GM23338 (cell line): ENCODE measurements at regions not wholly inside any gene's neighbourhood (a gene's known extent, or its start where the extent isn't known, plus 50 kb on each side); places are given as distances from the start of the nearest gene placed in this dataset.

Experiments
- ATAC-seq: fragments of 200-7000 bp; cut with Tn5 transposase; 3 replicates; pipeline ENCODE4 v1.9.1; 2020
- DNase-seq: peaks from one replicate; pipeline ENCODE4 v3.0.0-alpha.2; 2015; ENCODE audit warnings: low spot score
- H2AFZ ChIP-seq: fragments of 200-600 bp; sonication (generic); 2 replicates; pipeline ENCODE4 v1.8.0; 2016; ENCODE audit warnings: antibody characterized with exemption, mild to moderate bottlenecking, moderate library complexity
- H3F3A ChIP-seq: fragments of 200-600 bp; sonication (generic); replicated peaks from 2 replicates; pipeline ENCODE4 v1.8.0; 2017; ENCODE audit warnings: antibody characterized with exemption, mixed run types, low read depth
- H3K27ac ChIP-seq: fragments of 200-600 bp; sonication (generic); 2 replicates; pipeline ENCODE4 v1.6.1; 2016; ENCODE audit warnings: low read depth
- H3K27me3 ChIP-seq: fragments of 200-600 bp; sonication (generic); 2 replicates; pipeline ENCODE4 v1.8.0; 2016; ENCODE audit warnings: mild to moderate bottlenecking, mixed run types, moderate library complexity; ENCODE audit not compliant: insufficient read depth
- H3K36me3 ChIP-seq: fragments of 200-600 bp; sonication (generic); 2 replicates; pipeline ENCODE4 v1.8.0; 2016; ENCODE audit warnings: mild to moderate bottlenecking; ENCODE audit not compliant: insufficient read depth
- H3K4me1 ChIP-seq: fragments of 200-600 bp; sonication (generic); 2 replicates; pipeline ENCODE4 v1.8.0; 2016; ENCODE audit warnings: mild to moderate bottlenecking, moderate library complexity; ENCODE audit not compliant: insufficient read depth
- H3K4me2 ChIP-seq: fragments of 200-600 bp; sonication (generic); 2 replicates; pipeline ENCODE4 v1.7.1; 2017; ENCODE audit warnings: mixed run types
- H3K4me3 ChIP-seq: fragments of 200-600 bp; sonication (generic); 2 replicates; pipeline ENCODE4 v1.6.1; 2016; ENCODE audit warnings: mixed run types
- H3K79me2 ChIP-seq: fragments of 200-600 bp; sonication (generic); replicated peaks from 2 replicates; pipeline ENCODE4 v1.8.0; 2017; ENCODE audit warnings: mild to moderate bottlenecking; ENCODE audit not compliant: insufficient read depth
- H3K9me2 ChIP-seq: fragments of 200-600 bp; sonication (generic); 2 replicates; pipeline ENCODE4 v1.8.0; 2017; ENCODE audit not compliant: insufficient read depth
- H4K20me1 ChIP-seq: fragments of 200-600 bp; sonication (generic); replicated peaks from 2 replicates; pipeline ENCODE4 v1.8.0; 2017; ENCODE audit warnings: mild to moderate bottlenecking; ENCODE audit not compliant: insufficient read depth
- H3K27ac Mint-ChIP-seq: 2 replicates; pipeline ENCODE4 v1.8.0; 2020; ENCODE audit warnings: inconsistent platforms, mild to moderate bottlenecking, moderate library complexity, mixed read lengths
- H3K27me3 Mint-ChIP-seq: 3 replicates; pipeline ENCODE4 v1.8.0; 2022; ENCODE audit warnings: low read depth, mild to moderate bottlenecking, moderate library complexity, mixed read lengths, inconsistent platforms; ENCODE audit not compliant: insufficient read depth, poor library complexity
- H3K36me3 Mint-ChIP-seq: 3 replicates; pipeline ENCODE4 v1.8.0; 2021; ENCODE audit warnings: low read depth, mild to moderate bottlenecking, inconsistent platforms, moderate library complexity, mixed read lengths
- H3K4me1 Mint-ChIP-seq: 3 replicates; pipeline ENCODE4 v1.8.0; 2020; ENCODE audit warnings: mild to moderate bottlenecking, inconsistent platforms, mixed read lengths
- H3K4me3 Mint-ChIP-seq: 3 replicates; pipeline ENCODE4 v1.8.0; 2021; ENCODE audit warnings: moderate library complexity, mild to moderate bottlenecking, inconsistent platforms, mixed read lengths
- H3K9me3 Mint-ChIP-seq: 3 replicates; pipeline ENCODE4 v1.8.0; 2020; ENCODE audit warnings: moderate library complexity, mild to moderate bottlenecking, inconsistent platforms, mixed read lengths
- CREB1 ChIP-seq: fragments of 250-450 bp; sonication (Bioruptor Pico); IDR thresholded peaks from 2 replicates; pipeline ENCODE4 v1.5.0; 2020; ENCODE audit warnings: low read depth, mild to moderate bottlenecking, moderate library complexity
- CTCF ChIP-seq, 2 experiments: fragments of 200-600 bp in 1 of 2; sonication (generic) in 1 of 2; conservative IDR thresholded peaks; 2 replicates each; pipeline versions ENCODE4 v1.5.1 to v1.6.1; 2016 to 2017; ENCODE audit warnings: antibody characterized with exemption in 2 of 2, low read depth in 2 of 2, mild to moderate bottlenecking in 2 of 2, moderate library complexity in 1 of 2
- ETS1 ChIP-seq: IDR thresholded peaks from 2 replicates; pipeline ENCODE4 v1.6.1; 2016; ENCODE audit warnings: antibody characterized with exemption
- EZH2 ChIP-seq: fragments of 200-600 bp; sonication (generic); IDR thresholded peaks from one replicate; pipeline ENCODE4 v1.8.0; 2017; ENCODE audit warnings: antibody characterized with exemption, mild to moderate bottlenecking, low read depth; ENCODE audit not compliant: unreplicated experiment
- EZH2phosphoT487 ChIP-seq: fragments of 200-600 bp; sonication (generic); IDR thresholded peaks from one replicate; pipeline ENCODE4 v1.8.1; 2018; ENCODE audit warnings: antibody characterized with exemption; ENCODE audit not compliant: unreplicated experiment
- JUNB ChIP-seq: IDR thresholded peaks from one replicate; pipeline ENCODE4 v1.6.1; 2016; ENCODE audit warnings: antibody characterized with exemption; ENCODE audit not compliant: unreplicated experiment
- NANOG ChIP-seq: IDR thresholded peaks from 2 replicates; pipeline ENCODE4 v1.6.1; 2016; ENCODE audit warnings: antibody characterized with exemption, borderline replicate concordance
- POLR2AphosphoS5 ChIP-seq: IDR thresholded peaks from 2 replicates; pipeline ENCODE4 v1.6.1; 2016; ENCODE audit warnings: antibody characterized with exemption, low read depth
- STAT1 ChIP-seq: IDR thresholded peaks from one replicate; pipeline ENCODE4 v1.6.1; 2016; ENCODE audit warnings: antibody characterized with exemption; ENCODE audit not compliant: unreplicated experiment
- ZNF114 ChIP-seq: fragments of 250-450 bp; sonication (Bioruptor Pico); IDR thresholded peaks from 2 replicates; pipeline ENCODE4 v1.5.0; 2020; ENCODE audit warnings: mild to moderate bottlenecking, moderate library complexity
- ZNF331 ChIP-seq: fragments of 250-450 bp; sonication (Bioruptor Pico); IDR thresholded peaks from 2 replicates; pipeline ENCODE4 v1.5.0; 2020; ENCODE audit warnings: low read depth, mild to moderate bottlenecking, moderate library complexity
- TF ChIP-seq, protein P1 (sequence below): fragments of 250-450 bp; sonication (Bioruptor Pico); IDR thresholded peaks from 2 replicates; pipeline ENCODE4 v1.5.0; 2020; ENCODE audit warnings: mild to moderate bottlenecking, moderate library complexity
- TF ChIP-seq, protein P2 (sequence below): IDR thresholded peaks from one replicate; pipeline ENCODE4 v1.6.1; 2018; ENCODE audit warnings: antibody characterized with exemption; ENCODE audit not compliant: unreplicated experiment

DNA sequence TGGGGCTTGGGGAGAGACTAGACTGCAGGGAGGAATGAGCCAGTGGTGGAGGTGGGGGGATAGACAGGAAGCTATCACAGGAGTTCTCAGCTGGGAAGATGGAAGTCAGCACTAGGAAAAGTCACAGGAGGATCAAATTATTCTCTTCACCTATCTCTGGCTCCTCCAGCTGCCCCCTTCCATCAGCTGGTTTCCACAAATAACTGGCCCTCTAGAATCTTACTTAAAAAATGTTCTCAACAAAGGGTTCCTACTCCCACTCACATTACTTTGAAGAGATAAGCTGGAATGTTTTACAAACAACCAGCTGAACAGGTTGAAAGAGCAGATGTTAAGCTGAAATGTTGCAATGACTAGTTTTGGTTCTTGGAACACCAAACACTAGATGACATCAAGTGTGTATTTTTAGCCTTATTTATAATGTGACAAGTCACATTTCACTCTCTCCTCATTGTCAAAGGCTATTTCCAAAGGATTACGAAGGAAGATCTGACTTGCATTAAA, 102.7 kb upstream of the AADACL2 start:
- ATAC-seq = no peak
- Histone ChIP-seq H3K27ac (no peak overlapping the region), H3K4me3 (no peak overlapping the region)

More for the DNA sequence above, 102.7 kb upstream of the AADACL2 start:
- TF ChIP-seq EZH2 (no peak), CREB1 (CRISPR knock-in tag) (no peak), POLR2AphosphoS5 (no peak), ZNF114 (CRISPR knock-in tag) (no peak), ZNF331 (CRISPR knock-in tag) (no peak), JUNB (no peak), EZH2phosphoT487 (no peak), CTCF (conservative IDR thresholded peaks at IDR 0.05; ENCODE audit: low read depth in 2 of 2) (no peak), NANOG (no peak), STAT1 (no peak), ETS1 (no peak)
- TF ChIP-seq, protein P1, sequence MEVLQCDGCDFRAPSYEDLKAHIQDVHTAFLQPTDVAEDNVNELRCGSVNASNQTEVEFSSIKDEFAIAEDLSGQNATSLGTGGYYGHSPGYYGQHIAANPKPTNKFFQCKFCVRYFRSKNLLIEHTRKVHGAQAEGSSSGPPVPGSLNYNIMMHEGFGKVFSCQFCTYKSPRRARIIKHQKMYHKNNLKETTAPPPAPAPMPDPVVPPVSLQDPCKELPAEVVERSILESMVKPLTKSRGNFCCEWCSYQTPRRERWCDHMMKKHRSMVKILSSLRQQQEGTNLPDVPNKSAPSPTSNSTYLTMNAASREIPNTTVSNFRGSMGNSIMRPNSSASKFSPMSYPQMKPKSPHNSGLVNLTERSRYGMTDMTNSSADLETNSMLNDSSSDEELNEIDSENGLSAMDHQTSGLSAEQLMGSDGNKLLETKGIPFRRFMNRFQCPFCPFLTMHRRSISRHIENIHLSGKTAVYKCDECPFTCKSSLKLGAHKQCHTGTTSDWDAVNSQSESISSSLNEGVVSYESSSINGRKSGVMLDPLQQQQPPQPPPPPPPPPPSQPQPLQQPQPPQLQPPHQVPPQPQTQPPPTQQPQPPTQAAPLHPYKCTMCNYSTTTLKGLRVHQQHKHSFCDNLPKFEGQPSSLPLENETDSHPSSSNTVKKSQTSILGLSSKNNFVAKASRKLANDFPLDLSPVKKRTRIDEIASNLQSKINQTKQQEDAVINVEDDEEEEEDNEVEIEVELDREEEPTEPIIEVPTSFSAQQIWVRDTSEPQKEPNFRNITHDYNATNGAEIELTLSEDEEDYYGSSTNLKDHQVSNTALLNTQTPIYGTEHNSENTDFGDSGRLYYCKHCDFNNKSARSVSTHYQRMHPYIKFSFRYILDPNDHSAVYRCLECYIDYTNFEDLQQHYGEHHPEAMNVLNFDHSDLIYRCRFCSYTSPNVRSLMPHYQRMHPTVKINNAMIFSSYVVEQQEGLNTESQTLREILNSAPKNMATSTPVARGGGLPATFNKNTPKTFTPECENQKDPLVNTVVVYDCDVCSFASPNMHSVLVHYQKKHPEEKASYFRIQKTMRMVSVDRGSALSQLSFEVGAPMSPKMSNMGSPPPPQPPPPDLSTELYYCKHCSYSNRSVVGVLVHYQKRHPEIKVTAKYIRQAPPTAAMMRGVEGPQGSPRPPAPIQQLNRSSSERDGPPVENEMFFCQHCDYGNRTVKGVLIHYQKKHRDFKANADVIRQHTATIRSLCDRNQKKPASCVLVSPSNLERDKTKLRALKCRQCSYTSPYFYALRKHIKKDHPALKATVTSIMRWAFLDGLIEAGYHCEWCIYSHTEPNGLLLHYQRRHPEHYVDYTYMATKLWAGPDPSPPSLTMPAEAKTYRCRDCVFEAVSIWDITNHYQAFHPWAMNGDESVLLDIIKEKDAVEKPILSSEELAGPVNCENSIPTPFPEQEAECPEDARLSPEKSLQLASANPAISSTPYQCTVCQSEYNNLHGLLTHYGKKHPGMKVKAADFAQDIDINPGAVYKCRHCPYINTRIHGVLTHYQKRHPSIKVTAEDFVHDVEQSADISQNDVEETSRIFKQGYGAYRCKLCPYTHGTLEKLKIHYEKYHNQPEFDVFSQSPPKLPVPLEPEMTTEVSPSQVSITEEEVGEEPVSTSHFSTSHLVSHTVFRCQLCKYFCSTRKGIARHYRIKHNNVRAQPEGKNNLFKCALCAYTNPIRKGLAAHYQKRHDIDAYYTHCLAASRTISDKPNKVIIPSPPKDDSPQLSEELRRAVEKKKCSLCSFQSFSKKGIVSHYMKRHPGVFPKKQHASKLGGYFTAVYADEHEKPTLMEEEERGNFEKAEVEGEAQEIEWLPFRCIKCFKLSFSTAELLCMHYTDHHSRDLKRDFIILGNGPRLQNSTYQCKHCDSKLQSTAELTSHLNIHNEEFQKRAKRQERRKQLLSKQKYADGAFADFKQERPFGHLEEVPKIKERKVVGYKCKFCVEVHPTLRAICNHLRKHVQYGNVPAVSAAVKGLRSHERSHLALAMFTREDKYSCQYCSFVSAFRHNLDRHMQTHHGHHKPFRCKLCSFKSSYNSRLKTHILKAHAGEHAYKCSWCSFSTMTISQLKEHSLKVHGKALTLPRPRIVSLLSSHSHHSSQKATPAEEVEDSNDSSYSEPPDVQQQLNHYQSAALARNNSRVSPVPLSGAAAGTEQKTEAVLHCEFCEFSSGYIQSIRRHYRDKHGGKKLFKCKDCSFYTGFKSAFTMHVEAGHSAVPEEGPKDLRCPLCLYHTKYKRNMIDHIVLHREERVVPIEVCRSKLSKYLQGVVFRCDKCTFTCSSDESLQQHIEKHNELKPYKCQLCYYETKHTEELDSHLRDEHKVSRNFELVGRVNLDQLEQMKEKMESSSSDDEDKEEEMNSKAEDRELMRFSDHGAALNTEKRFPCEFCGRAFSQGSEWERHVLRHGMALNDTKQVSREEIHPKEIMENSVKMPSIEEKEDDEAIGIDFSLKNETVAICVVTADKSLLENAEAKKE (CRISPR knock-in tag) = no peak
- TF ChIP-seq, protein P2, sequence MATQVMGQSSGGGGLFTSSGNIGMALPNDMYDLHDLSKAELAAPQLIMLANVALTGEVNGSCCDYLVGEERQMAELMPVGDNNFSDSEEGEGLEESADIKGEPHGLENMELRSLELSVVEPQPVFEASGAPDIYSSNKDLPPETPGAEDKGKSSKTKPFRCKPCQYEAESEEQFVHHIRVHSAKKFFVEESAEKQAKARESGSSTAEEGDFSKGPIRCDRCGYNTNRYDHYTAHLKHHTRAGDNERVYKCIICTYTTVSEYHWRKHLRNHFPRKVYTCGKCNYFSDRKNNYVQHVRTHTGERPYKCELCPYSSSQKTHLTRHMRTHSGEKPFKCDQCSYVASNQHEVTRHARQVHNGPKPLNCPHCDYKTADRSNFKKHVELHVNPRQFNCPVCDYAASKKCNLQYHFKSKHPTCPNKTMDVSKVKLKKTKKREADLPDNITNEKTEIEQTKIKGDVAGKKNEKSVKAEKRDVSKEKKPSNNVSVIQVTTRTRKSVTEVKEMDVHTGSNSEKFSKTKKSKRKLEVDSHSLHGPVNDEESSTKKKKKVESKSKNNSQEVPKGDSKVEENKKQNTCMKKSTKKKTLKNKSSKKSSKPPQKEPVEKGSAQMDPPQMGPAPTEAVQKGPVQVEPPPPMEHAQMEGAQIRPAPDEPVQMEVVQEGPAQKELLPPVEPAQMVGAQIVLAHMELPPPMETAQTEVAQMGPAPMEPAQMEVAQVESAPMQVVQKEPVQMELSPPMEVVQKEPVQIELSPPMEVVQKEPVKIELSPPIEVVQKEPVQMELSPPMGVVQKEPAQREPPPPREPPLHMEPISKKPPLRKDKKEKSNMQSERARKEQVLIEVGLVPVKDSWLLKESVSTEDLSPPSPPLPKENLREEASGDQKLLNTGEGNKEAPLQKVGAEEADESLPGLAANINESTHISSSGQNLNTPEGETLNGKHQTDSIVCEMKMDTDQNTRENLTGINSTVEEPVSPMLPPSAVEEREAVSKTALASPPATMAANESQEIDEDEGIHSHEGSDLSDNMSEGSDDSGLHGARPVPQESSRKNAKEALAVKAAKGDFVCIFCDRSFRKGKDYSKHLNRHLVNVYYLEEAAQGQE = no peak
- no peak for DNase-seq
- Histone ChIP-seq H3F3A (no peaks in the 10 kb centered on the region), H2AFZ (no peak overlapping the region), H3K36me3 (no peaks in the 10 kb centered on the region), H3K4me1 (no peaks in the 10 kb centered on the region), H3K79me2 (no peaks in the 10 kb centered on the region), H3K9me2 (0 out of 2 replicates have a peak, but pooled peaks cover 6% of the 10 kb centered on the region), H4K20me1 (no peaks in the 10 kb centered on the region), H3K27me3 (no peaks in the 10 kb centered on the region), H3K4me2 (no peak overlapping the region)
- Mint-ChIP-seq H3K4me3 (no peak overlapping the region), H3K4me1 (no peaks in the 10 kb centered on the region), H3K36me3 (no peaks in the 10 kb centered on the region), H3K9me3 (no peaks in the 10 kb centered on the region), H3K27ac (no peak overlapping the region), H3K27me3 (no peaks in the 10 kb centered on the region)
